Vagina (tissue), 2 donors: ENCODE measurements at regions not wholly inside any gene's neighbourhood (a gene's known extent, or its start where the extent isn't known, plus 50 kb on each side); places are given as distances from the start of the nearest gene placed in this dataset.

Source experiments
- POLR2A ChIP-seq, 2 donors: fragments of 450-650 bp; IDR thresholded peaks; one replicate each; pipeline ENCODE4 v1.6.1; 2017; ENCODE audit warnings: antibody characterized with exemption in 2 of 2, mild to moderate bottlenecking in 2 of 2, moderate library complexity in 2 of 2
- POLR2AphosphoS5 ChIP-seq, 2 donors: sonication (generic); formaldehyde crosslinking; IDR thresholded peaks; one replicate each; pipeline ENCODE4 v1.9.0; 2017; ENCODE audit warnings: antibody characterized with exemption in 2 of 2, mild to moderate bottlenecking in 2 of 2, low read depth in 1 of 2; ENCODE audit not compliant: insufficient read depth in 1 of 2
- TF ChIP-seq, protein P1 (sequence below), 3 experiments: fragments of 450-650 bp in 2 of 3; fragments of 200-600 bp in 1 of 3; sonication (generic) in 1 of 3; IDR thresholded peaks; one replicate each; pipeline ENCODE4 v1.5.1; 2017 to 2019; ENCODE audit warnings: antibody characterized with exemption in 3 of 3, mild to moderate bottlenecking in 2 of 3, moderate library complexity in 2 of 3

DNA sequence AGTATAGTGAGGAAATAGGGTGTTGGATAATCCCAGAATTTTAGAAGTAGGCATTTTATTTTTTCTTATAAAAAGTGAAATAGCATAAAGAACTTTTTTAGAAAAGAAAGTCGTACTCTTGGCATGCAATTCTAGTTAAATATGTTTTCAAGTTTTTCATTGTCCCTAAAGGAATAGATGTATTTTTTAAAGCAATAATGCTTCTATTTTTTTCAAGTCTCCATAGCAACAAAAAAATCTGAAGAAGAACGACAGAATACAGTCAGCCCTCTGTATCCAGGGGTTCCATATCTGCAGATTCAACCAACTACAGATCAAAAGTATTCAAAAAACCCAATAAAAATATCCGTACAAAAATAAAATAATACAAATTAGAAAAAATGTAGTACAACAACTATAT is 538.2 kb downstream of the GLUD2 start:
- TF ChIP-seq POLR2AphosphoS5 (IDR thresholded peaks at IDR 0.05; ENCODE audit: insufficient read depth in 1 of 2, low read depth in 1 of 2) (no peak), POLR2A (IDR thresholded peaks at IDR 0.05) (no peak)
- TF ChIP-seq, protein P1, sequence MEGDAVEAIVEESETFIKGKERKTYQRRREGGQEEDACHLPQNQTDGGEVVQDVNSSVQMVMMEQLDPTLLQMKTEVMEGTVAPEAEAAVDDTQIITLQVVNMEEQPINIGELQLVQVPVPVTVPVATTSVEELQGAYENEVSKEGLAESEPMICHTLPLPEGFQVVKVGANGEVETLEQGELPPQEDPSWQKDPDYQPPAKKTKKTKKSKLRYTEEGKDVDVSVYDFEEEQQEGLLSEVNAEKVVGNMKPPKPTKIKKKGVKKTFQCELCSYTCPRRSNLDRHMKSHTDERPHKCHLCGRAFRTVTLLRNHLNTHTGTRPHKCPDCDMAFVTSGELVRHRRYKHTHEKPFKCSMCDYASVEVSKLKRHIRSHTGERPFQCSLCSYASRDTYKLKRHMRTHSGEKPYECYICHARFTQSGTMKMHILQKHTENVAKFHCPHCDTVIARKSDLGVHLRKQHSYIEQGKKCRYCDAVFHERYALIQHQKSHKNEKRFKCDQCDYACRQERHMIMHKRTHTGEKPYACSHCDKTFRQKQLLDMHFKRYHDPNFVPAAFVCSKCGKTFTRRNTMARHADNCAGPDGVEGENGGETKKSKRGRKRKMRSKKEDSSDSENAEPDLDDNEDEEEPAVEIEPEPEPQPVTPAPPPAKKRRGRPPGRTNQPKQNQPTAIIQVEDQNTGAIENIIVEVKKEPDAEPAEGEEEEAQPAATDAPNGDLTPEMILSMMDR (IDR thresholded peaks at IDR 0.05), result no peak
